GM23338 (cell line): ENCODE measurements at regions not wholly inside any gene's neighbourhood (a gene's known extent, or its start where the extent isn't known, plus 50 kb on each side); places are given as distances from the start of the nearest gene placed in this dataset.

ENCODE experiments used
- CREB1 ChIP-seq: fragments of 250-450 bp; sonication (Bioruptor Pico); IDR thresholded peaks from 2 replicates; pipeline ENCODE4 v1.5.0; 2020; ENCODE audit warnings: low read depth, mild to moderate bottlenecking, moderate library complexity
- CTCF ChIP-seq, 2 experiments: fragments of 200-600 bp in 1 of 2; sonication (generic) in 1 of 2; conservative IDR thresholded peaks; 2 replicates each; pipeline versions ENCODE4 v1.5.1 to v1.6.1; 2016 to 2017; ENCODE audit warnings: antibody characterized with exemption in 2 of 2, low read depth in 2 of 2, mild to moderate bottlenecking in 2 of 2, moderate library complexity in 1 of 2
- EZH2 ChIP-seq: fragments of 200-600 bp; sonication (generic); IDR thresholded peaks from one replicate; pipeline ENCODE4 v1.8.0; 2017; ENCODE audit warnings: antibody characterized with exemption, mild to moderate bottlenecking, low read depth; ENCODE audit not compliant: unreplicated experiment
- EZH2phosphoT487 ChIP-seq: fragments of 200-600 bp; sonication (generic); IDR thresholded peaks from one replicate; pipeline ENCODE4 v1.8.1; 2018; ENCODE audit warnings: antibody characterized with exemption; ENCODE audit not compliant: unreplicated experiment
- JUNB ChIP-seq: IDR thresholded peaks from one replicate; pipeline ENCODE4 v1.6.1; 2016; ENCODE audit warnings: antibody characterized with exemption; ENCODE audit not compliant: unreplicated experiment
- POLR2AphosphoS5 ChIP-seq: IDR thresholded peaks from 2 replicates; pipeline ENCODE4 v1.6.1; 2016; ENCODE audit warnings: antibody characterized with exemption, low read depth
- REST ChIP-seq: IDR thresholded peaks from one replicate; pipeline ENCODE4 v1.6.1; 2018; ENCODE audit warnings: antibody characterized with exemption; ENCODE audit not compliant: unreplicated experiment
- ZNF114 ChIP-seq: fragments of 250-450 bp; sonication (Bioruptor Pico); IDR thresholded peaks from 2 replicates; pipeline ENCODE4 v1.5.0; 2020; ENCODE audit warnings: mild to moderate bottlenecking, moderate library complexity
- TF ChIP-seq, protein P1 (sequence below): fragments of 250-450 bp; sonication (Bioruptor Pico); IDR thresholded peaks from 2 replicates; pipeline ENCODE4 v1.5.0; 2020; ENCODE audit warnings: mild to moderate bottlenecking, moderate library complexity
- TF ChIP-seq, protein P2 (sequence below): IDR thresholded peaks from 2 replicates; pipeline ENCODE4 v1.6.1; 2016; ENCODE audit warnings: antibody characterized with exemption

DNA sequence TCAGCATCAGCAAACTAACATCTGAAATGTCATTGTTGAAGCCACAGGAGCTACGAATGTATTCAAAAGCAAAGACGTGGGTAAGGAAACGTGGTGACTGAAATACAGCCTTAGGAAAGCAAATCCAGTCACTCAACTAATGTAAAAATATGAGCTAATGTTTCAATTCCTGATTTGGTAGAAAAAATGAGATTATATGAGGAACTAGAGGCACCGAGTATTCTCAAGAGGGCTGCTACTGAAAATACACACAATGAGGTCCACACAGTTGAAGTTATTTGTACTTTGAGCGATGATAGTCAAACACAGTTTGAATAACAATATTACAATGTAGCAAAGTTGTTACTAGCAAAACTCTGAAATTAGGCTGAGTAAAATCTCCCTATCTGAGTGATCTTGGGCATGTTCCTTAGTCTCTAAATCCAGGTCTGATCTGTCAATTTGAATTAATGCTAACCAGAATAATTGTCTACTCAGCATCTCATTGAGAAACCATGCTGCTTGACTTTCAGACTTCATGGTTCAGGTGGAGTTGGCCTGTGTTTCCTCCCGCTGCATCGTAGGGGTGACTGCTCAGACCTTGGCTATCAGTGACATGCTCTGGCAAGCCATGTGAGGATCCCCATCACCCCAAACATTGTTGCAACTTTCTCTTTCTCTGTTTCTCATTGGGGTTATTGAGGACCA is 467.1 kb upstream of the SOX5 start:
- no peak for TF ChIP-seq POLR2AphosphoS5
- no peak for TF ChIP-seq CTCF (conservative IDR thresholded peaks at IDR 0.05; ENCODE audit: low read depth in 2 of 2)
- no peak for TF ChIP-seq EZH2
- no peak for TF ChIP-seq REST
- no peak for TF ChIP-seq CREB1 (CRISPR knock-in tag)
- TF ChIP-seq, protein P1, sequence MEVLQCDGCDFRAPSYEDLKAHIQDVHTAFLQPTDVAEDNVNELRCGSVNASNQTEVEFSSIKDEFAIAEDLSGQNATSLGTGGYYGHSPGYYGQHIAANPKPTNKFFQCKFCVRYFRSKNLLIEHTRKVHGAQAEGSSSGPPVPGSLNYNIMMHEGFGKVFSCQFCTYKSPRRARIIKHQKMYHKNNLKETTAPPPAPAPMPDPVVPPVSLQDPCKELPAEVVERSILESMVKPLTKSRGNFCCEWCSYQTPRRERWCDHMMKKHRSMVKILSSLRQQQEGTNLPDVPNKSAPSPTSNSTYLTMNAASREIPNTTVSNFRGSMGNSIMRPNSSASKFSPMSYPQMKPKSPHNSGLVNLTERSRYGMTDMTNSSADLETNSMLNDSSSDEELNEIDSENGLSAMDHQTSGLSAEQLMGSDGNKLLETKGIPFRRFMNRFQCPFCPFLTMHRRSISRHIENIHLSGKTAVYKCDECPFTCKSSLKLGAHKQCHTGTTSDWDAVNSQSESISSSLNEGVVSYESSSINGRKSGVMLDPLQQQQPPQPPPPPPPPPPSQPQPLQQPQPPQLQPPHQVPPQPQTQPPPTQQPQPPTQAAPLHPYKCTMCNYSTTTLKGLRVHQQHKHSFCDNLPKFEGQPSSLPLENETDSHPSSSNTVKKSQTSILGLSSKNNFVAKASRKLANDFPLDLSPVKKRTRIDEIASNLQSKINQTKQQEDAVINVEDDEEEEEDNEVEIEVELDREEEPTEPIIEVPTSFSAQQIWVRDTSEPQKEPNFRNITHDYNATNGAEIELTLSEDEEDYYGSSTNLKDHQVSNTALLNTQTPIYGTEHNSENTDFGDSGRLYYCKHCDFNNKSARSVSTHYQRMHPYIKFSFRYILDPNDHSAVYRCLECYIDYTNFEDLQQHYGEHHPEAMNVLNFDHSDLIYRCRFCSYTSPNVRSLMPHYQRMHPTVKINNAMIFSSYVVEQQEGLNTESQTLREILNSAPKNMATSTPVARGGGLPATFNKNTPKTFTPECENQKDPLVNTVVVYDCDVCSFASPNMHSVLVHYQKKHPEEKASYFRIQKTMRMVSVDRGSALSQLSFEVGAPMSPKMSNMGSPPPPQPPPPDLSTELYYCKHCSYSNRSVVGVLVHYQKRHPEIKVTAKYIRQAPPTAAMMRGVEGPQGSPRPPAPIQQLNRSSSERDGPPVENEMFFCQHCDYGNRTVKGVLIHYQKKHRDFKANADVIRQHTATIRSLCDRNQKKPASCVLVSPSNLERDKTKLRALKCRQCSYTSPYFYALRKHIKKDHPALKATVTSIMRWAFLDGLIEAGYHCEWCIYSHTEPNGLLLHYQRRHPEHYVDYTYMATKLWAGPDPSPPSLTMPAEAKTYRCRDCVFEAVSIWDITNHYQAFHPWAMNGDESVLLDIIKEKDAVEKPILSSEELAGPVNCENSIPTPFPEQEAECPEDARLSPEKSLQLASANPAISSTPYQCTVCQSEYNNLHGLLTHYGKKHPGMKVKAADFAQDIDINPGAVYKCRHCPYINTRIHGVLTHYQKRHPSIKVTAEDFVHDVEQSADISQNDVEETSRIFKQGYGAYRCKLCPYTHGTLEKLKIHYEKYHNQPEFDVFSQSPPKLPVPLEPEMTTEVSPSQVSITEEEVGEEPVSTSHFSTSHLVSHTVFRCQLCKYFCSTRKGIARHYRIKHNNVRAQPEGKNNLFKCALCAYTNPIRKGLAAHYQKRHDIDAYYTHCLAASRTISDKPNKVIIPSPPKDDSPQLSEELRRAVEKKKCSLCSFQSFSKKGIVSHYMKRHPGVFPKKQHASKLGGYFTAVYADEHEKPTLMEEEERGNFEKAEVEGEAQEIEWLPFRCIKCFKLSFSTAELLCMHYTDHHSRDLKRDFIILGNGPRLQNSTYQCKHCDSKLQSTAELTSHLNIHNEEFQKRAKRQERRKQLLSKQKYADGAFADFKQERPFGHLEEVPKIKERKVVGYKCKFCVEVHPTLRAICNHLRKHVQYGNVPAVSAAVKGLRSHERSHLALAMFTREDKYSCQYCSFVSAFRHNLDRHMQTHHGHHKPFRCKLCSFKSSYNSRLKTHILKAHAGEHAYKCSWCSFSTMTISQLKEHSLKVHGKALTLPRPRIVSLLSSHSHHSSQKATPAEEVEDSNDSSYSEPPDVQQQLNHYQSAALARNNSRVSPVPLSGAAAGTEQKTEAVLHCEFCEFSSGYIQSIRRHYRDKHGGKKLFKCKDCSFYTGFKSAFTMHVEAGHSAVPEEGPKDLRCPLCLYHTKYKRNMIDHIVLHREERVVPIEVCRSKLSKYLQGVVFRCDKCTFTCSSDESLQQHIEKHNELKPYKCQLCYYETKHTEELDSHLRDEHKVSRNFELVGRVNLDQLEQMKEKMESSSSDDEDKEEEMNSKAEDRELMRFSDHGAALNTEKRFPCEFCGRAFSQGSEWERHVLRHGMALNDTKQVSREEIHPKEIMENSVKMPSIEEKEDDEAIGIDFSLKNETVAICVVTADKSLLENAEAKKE (CRISPR knock-in tag): no peak
- TF ChIP-seq ZNF114 (CRISPR knock-in tag): no peak
- no peak for TF ChIP-seq EZH2phosphoT487
- TF ChIP-seq, protein P2, sequence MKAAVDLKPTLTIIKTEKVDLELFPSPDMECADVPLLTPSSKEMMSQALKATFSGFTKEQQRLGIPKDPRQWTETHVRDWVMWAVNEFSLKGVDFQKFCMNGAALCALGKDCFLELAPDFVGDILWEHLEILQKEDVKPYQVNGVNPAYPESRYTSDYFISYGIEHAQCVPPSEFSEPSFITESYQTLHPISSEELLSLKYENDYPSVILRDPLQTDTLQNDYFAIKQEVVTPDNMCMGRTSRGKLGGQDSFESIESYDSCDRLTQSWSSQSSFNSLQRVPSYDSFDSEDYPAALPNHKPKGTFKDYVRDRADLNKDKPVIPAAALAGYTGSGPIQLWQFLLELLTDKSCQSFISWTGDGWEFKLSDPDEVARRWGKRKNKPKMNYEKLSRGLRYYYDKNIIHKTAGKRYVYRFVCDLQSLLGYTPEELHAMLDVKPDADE: no peak
- no peak for TF ChIP-seq JUNB
